NB4 (cell line): ENCODE measurements at regions not wholly inside any gene's neighbourhood (a gene's known extent, or its start where the extent isn't known, plus 50 kb on each side); places are given as distances from the start of the nearest gene placed in this dataset.

Experiments used
- POLR2A ChIP-seq: IDR thresholded peaks from 2 replicates; pipeline ENCODE4 v1.6.1; 2011; ENCODE audit warnings: mild to moderate bottlenecking; ENCODE audit not compliant: insufficient read length; ENCODE audit errors: extremely low read depth
- TF ChIP-seq, protein P1 (sequence below): IDR thresholded peaks from one replicate; pipeline ENCODE4 v1.5.1; 2012; ENCODE audit warnings: low read depth, low read length
- TF ChIP-seq, protein P2 (sequence below): IDR thresholded peaks from 2 replicates; pipeline ENCODE4 v1.6.1; 2011; ENCODE audit warnings: low read depth, low read length

DNA sequence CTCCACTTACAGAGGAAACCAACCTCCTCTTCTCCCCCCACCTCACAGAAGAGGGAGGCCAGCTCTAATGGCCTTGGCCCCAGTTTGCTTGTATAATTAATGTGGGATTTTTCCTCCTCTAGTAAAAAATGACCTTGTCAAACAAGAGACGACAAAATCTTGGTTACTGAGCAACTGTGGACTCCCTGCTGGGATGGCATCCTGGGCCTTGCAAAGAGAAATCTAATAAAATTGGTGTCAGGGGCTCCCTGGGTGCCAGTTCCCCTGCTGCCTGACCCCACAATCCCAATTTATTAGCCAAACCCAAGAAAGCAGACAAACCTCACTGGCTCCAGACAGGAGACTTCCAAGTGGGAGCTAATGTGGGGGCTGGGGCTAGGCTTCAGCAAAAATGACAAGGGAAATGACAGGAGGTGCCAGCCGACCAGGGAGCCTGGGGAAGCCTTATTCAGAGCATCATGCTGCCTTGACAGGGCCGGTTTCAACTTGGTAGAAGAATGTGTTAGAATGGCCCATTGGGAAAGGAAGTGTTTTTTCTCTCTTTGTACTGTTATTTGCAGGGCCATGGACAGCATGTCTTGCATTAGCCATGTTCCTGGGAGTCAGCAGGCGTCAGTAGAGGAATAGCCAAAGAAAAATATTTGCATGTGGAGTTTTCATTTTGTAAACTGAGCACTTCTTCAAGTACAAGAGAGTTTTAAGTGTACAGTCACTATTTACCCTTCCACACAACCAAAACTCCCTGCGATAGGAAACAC lies 816.9 kb downstream of the DHX35 start:
- TF ChIP-seq, protein P1, sequence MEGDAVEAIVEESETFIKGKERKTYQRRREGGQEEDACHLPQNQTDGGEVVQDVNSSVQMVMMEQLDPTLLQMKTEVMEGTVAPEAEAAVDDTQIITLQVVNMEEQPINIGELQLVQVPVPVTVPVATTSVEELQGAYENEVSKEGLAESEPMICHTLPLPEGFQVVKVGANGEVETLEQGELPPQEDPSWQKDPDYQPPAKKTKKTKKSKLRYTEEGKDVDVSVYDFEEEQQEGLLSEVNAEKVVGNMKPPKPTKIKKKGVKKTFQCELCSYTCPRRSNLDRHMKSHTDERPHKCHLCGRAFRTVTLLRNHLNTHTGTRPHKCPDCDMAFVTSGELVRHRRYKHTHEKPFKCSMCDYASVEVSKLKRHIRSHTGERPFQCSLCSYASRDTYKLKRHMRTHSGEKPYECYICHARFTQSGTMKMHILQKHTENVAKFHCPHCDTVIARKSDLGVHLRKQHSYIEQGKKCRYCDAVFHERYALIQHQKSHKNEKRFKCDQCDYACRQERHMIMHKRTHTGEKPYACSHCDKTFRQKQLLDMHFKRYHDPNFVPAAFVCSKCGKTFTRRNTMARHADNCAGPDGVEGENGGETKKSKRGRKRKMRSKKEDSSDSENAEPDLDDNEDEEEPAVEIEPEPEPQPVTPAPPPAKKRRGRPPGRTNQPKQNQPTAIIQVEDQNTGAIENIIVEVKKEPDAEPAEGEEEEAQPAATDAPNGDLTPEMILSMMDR, result no peak
- TF ChIP-seq, protein P2, sequence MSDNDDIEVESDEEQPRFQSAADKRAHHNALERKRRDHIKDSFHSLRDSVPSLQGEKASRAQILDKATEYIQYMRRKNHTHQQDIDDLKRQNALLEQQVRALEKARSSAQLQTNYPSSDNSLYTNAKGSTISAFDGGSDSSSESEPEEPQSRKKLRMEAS, result no peak
- TF ChIP-seq POLR2A, result no peak
